ENCODE measurements at regions not wholly inside any gene's neighbourhood (a gene's known extent, or its start where the extent isn't known, plus 50 kb on each side); places are given as distances from the start of the nearest gene placed in this dataset.

DNA sequence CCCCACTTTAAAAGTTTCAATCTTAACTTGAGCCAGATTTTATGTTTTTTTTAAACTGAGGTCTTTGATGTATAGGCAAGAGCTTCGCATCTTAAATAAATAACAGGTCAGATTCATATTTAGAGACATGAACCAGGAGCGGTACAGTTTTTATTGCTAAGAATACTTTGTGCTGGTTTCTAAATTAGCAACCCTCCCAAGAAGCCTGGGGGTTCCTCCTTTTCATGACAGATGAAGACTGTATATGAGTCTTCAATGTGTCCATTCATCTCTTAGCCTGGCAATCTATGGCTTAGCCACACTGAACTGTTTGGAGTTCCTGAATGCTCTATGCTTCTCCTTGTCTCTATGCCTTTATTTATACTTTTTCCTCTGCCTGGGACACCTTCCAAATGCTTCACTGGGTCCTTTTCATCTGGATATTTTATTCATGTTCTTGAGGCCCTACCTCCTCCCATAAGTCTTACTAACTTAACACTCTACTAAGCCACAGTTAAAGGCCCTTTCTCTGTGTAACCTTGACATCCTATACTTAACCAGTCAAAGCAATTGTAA is 338.6 kb downstream of the INSC start:
- TF ChIP-seq CTCF (conservative IDR thresholded peaks at IDR 0.05) (no peak), ZFX (IDR thresholded peaks at IDR 0.05) (no peak)
- no peak overlapping the region for H3K27ac ChIP-seq

DNA sequence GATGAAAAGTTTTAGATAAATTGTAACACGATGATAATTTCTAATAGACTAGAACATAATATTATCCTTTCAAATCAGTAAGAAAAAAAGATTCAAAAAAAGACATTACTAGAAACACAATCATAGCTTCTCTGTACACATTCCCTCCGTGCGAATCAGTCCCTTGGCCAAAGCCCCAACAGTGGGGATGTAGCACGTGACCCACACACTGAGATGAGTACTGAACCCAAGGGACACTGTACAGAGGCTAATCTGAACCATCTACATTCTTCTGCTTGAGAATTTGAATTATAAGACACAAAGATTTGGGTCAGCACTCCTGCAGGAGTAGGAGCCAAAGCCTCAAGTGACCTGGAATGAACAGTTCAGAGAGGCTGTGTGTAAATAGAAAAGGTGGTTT is 353.7 kb downstream of the INSC start:
- no peak for TF ChIP-seq CTCF (conservative IDR thresholded peaks at IDR 0.05)
- no peak overlapping the region for H3K27ac ChIP-seq

DNA sequence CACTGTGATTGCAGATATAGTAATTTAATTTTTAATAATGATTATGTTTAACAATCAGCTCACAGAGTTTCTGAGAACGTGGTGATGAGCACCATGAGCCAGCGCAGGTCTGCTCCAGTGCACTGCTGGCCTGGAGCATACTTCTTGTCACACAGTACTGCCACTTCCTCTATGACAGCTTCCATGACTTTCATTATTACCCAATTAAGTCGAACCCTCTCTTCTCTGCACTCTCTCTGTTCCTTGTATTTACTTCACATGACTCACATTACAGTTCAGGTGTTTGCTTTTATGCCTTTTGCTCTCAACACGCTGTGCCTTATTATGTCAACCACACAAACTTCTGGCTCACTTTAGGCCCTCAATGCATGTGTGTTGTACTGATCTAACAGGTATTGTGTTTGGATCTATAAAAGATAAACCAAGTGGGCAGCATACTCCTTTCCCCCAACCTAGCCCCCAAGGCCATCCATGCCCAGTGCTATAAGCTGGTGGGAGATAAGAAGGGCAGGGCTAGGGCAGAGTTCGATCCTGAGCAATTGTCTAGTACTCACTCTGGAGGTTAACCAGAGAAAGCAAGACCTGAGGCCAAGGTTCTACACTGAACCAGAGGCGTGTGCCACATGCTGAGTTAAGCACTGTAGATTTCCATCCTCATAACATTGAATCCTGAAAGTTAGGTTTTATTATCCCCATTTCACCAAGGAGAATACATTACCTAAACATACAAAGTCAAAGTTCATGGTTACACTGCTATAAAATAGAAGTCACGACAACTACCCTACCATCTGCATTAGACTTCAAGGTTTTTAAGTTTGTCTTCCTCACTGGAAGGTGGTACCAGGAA is 356.5 kb downstream of the INSC start:
- TF ChIP-seq ZFX (IDR thresholded peaks at IDR 0.05) (no peak), CTCF (conservative IDR thresholded peaks at IDR 0.05) (no peak)
- no peak overlapping the region; the same call in 1 of the 2 replicates for H3K27ac ChIP-seq

DNA sequence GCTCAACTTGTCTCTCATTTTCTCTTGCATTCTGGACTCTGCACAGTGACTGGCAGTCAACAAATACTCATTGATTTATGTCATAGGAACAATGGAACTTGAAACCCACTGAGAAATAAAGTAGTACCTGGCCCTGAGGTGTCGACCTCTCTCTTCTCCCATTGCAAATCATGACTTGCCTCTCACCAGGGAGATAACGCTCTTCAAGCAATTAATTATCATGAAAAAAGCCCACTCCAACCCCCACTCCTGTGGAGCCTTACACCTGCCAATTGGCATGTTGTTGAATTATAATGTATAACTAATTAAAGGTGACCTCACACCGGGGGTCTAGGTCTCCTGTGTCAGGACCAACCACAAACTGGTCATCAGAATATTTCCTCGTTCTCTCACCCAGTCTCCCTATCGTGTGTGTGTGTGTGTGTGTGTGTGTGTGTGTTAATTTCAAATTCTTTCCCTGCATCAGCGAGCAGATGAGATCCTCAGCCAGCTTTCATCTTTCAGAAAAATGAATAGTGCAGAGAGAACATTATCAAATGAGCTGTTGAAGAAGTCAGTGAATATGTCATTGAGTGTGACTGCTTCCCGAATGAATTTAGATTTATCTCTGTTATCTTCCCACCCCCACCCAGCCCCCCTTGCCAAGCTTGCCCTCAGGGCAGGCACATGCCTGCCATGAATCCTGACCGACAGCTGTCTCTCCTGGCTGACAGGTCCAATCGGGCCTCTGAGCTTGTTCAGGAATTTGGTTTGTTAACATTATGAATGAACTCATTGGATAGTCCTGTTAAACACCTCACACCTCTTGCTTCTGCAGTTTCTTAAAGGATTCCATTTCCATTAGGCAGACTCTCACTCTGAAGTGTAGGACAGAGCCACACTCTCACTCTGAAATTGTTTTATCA is 357.4 kb downstream of the INSC start:
- no peak overlapping the region for H3K27ac ChIP-seq
- no peak for TF ChIP-seq ZFX (IDR thresholded peaks at IDR 0.05)
- no peak for TF ChIP-seq CTCF (conservative IDR thresholded peaks at IDR 0.05)

DNA sequence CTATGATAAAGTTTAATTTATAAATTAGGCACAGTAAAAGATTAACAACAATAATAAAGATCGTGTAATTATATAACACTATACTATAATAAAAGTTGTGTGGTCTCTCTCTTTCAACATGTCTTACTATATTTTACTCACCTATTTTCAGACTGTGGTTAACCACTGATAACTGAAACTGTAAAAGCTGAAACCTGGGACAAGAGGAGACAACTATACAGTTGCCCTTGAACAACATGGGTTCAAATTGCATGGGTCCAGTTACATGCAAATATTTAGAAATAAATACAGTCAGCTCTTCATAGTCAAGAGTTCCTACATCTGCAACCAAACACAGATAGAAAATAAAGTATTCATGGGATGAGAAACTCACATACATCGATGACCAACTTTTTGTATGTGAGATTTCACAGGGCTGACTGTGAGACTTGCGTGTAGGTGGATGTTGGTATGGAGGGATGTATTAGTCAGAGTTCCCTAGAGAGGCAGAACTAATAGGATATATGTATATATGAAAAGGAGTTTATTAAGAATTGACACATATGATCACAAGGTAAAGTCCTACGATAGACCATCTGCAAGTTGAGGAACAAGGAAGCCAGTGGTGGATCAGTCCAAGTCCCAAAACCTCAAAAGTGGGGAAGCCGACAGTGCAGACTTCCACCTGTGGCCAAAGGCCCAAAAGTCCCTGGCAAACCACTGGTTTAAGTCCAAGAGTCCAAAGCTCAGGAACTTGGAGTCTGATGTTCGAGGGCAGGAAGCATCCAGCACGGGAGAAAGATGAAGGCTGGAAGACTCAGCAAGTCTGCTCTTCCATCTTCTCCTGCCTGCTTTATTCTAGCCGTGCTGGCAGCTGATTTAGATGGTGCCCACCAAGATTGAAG is 359.5 kb downstream of the INSC start:
- H3K27ac ChIP-seq: no peak overlapping the region
- no peak for TF ChIP-seq ZFX (IDR thresholded peaks at IDR 0.05)
- no peak for TF ChIP-seq CTCF (conservative IDR thresholded peaks at IDR 0.05)

GRCh38 chr11:15476371-15476917 is 361.7 kb downstream of the INSC start:
- TF ChIP-seq ZFX (IDR thresholded peaks at IDR 0.05) (no peak), CTCF (conservative IDR thresholded peaks at IDR 0.05) (no peak)
- H3K27ac ChIP-seq: no peak overlapping the region
